GM21529 (cell line): ENCODE measurements at regions not wholly inside any gene's neighbourhood (a gene's known extent, or its start where the extent isn't known, plus 50 kb on each side); places are given as distances from the start of the nearest gene placed in this dataset.

Experiments used
- ATAC-seq: cut with Tn5 transposase; IDR thresholded peaks from one replicate; pipeline ENCODE4 v1.9.1; 2021; ENCODE audit not compliant: unreplicated experiment

- no peak for ATAC-seq
Measured at GRCh38 chr6:168736039-168736438, 295.1 kb downstream of the SMOC2 start.

GRCh38 chr6:168735268-168735949 lies 294.4 kb downstream of the SMOC2 start:
- no peak for ATAC-seq

GRCh38 chr6:168734523-168734922 lies 293.5 kb downstream of the SMOC2 start:
- no peak for ATAC-seq

GRCh38 chr6:168732676-168733075 lies 291.7 kb downstream of the SMOC2 start:
- no peak for ATAC-seq

GRCh38 chr6:168730931-168731716 lies 290.1 kb downstream of the SMOC2 start:
- ATAC-seq: no peak

GRCh38 chr6:168728056-168728455 lies 287.1 kb downstream of the SMOC2 start:
- ATAC-seq: no peak

- ATAC-seq: no peak
Measured at GRCh38 chr6:168726312-168726856, 285.4 kb downstream of the SMOC2 start.

- ATAC-seq: no peak
Measured at GRCh38 chr6:168725802-168726201, 284.8 kb downstream of the SMOC2 start.

- ATAC-seq: no peak
Measured at GRCh38 chr6:168724669-168725570, 283.9 kb downstream of the SMOC2 start.

- ATAC-seq: no peak
Measured at GRCh38 chr6:168724033-168724432, 283.0 kb downstream of the SMOC2 start.

- no peak for ATAC-seq
Measured at GRCh38 chr6:168722397-168722796, 281.4 kb downstream of the SMOC2 start.

- ATAC-seq: no peak
Measured at GRCh38 chr6:168721571-168721970, 280.6 kb downstream of the SMOC2 start.

- no peak for ATAC-seq
Measured at GRCh38 chr6:168719901-168720300, 278.9 kb downstream of the SMOC2 start.

- no peak for ATAC-seq
Measured at GRCh38 chr6:168718821-168719475, 278.0 kb downstream of the SMOC2 start.
